ENCODE measurements at regions not wholly inside any gene's neighbourhood (a gene's known extent, or its start where the extent isn't known, plus 50 kb on each side); places are given as distances from the start of the nearest gene placed in this dataset.

DNA sequence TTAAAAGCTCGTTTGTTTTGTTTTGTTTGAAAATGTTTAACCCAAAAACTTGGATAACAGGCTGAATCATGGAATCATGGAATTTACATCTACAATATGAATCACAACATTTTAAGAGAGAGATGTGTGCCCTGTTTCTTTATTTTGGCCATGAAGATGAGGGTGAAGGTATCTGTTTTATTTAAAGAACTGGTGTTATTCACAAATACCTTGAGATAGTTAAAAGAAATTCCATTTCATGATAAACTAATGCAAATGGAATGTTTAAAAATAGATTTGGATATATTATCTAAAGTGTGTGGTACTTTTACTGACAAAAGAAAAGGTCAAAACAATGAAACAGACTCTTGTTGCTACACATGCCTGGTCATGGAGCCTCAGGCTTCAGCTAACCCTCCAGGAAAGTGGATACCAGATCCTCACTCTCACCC lies 486.0 kb upstream of the CFAP20DC start:
- TF ChIP-seq POLR2A (IDR thresholded peaks at IDR 0.05): no peak
- TF ChIP-seq, protein P1, sequence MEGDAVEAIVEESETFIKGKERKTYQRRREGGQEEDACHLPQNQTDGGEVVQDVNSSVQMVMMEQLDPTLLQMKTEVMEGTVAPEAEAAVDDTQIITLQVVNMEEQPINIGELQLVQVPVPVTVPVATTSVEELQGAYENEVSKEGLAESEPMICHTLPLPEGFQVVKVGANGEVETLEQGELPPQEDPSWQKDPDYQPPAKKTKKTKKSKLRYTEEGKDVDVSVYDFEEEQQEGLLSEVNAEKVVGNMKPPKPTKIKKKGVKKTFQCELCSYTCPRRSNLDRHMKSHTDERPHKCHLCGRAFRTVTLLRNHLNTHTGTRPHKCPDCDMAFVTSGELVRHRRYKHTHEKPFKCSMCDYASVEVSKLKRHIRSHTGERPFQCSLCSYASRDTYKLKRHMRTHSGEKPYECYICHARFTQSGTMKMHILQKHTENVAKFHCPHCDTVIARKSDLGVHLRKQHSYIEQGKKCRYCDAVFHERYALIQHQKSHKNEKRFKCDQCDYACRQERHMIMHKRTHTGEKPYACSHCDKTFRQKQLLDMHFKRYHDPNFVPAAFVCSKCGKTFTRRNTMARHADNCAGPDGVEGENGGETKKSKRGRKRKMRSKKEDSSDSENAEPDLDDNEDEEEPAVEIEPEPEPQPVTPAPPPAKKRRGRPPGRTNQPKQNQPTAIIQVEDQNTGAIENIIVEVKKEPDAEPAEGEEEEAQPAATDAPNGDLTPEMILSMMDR (IDR thresholded peaks at IDR 0.05): no peak
